Neuronal stem cell (in vitro differentiated cells): ENCODE measurements at regions not wholly inside any gene's neighbourhood (a gene's known extent, or its start where the extent isn't known, plus 50 kb on each side); places are given as distances from the start of the nearest gene placed in this dataset.

Experiments used
- DNase-seq: peaks from one replicate; pipeline ENCODE4 v3.0.0-alpha.2; 2013; ENCODE audit warnings: low spot score
- H2AFZ ChIP-seq: one replicate; pipeline ENCODE4 v1.6.1; 2013; ENCODE audit warnings: mild to moderate bottlenecking, low read length, inconsistent platforms
- H2AK5ac ChIP-seq: 2 replicates; pipeline ENCODE4 v1.6.1; 2013; ENCODE audit warnings: low read depth, mild to moderate bottlenecking, inconsistent platforms, low read length, moderate library complexity, mixed read lengths
- H2BK120ac ChIP-seq: 2 replicates; pipeline ENCODE4 v1.6.1; 2013; ENCODE audit warnings: low read depth, mild to moderate bottlenecking, inconsistent platforms, low read length, moderate library complexity, mixed read lengths
- H2BK12ac ChIP-seq: one replicate; pipeline ENCODE4 v1.6.1; 2013; ENCODE audit warnings: low read length, inconsistent platforms
- H2BK15ac ChIP-seq: 2 replicates; pipeline ENCODE4 v1.6.1; 2013; ENCODE audit warnings: mild to moderate bottlenecking, low read length, inconsistent platforms, mixed read lengths
- H2BK5ac ChIP-seq: one replicate; pipeline ENCODE4 v1.6.1; 2013; ENCODE audit warnings: inconsistent platforms, mild to moderate bottlenecking, low read length, moderate library complexity
- H3K14ac ChIP-seq: one replicate; pipeline ENCODE4 v1.6.1; 2013; ENCODE audit warnings: low read length, inconsistent platforms
- H3K18ac ChIP-seq: 2 replicates; pipeline ENCODE4 v1.6.1; 2013; ENCODE audit warnings: low read length, inconsistent platforms
- H3K23ac ChIP-seq: 2 replicates; pipeline ENCODE4 v1.6.1; 2013; ENCODE audit warnings: low read depth, mild to moderate bottlenecking, mixed read lengths, low read length, inconsistent platforms; ENCODE audit not compliant: poor library complexity
- H3K27ac ChIP-seq: replicated peaks from 3 replicates; pipeline ENCODE4 v1.5.1; 2013; ENCODE audit warnings: low read length, inconsistent platforms
- H3K27me3 ChIP-seq, 3 experiments: 2 replicates each; pipeline ENCODE4 v1.6.1; 2013; ENCODE audit warnings: low read length in 3 of 3, mild to moderate bottlenecking in 2 of 3, inconsistent platforms in 1 of 3, low read depth in 1 of 3, mixed read lengths in 1 of 3, moderate library complexity in 1 of 3; ENCODE audit not compliant: control insufficient read depth in 3 of 3, insufficient read depth in 3 of 3
- H3K36me3 ChIP-seq, 2 donors: replicated peaks in 1 of 2; 2 replicates each; pipeline ENCODE4 v1.6.1; 2013; ENCODE audit warnings: low read length in 2 of 2; ENCODE audit not compliant: control insufficient read depth in 2 of 2, insufficient read depth in 2 of 2
- H3K4ac ChIP-seq: 2 replicates; pipeline ENCODE4 v1.6.1; 2013; ENCODE audit warnings: inconsistent platforms, mild to moderate bottlenecking, low read length, moderate library complexity
- H3K4me1 ChIP-seq, 2 donors: 1 replicate in 1 of 2; 2 replicates in 1 of 2; pipeline ENCODE4 v1.6.1; 2013; ENCODE audit warnings: low read length in 2 of 2, low read depth in 1 of 2; ENCODE audit not compliant: control insufficient read depth in 2 of 2, insufficient read depth in 1 of 2
- H3K4me2 ChIP-seq: one replicate; pipeline ENCODE4 v1.6.1; 2013; ENCODE audit warnings: mild to moderate bottlenecking, low read length, inconsistent platforms; ENCODE audit not compliant: insufficient read depth, poor library complexity, severe bottlenecking
- H3K4me3 ChIP-seq, 2 donors: 2 replicates each; pipeline ENCODE4 v1.5.1; 2013; ENCODE audit warnings: low read length in 2 of 2, mild to moderate bottlenecking in 2 of 2, inconsistent platforms in 1 of 2, moderate library complexity in 1 of 2
- H3K79me1 ChIP-seq: one replicate; pipeline ENCODE4 v1.6.1; 2013; ENCODE audit warnings: low read depth, mild to moderate bottlenecking, inconsistent platforms, low read length, moderate library complexity
- H3K9ac ChIP-seq: one replicate; pipeline ENCODE4 v1.6.1; 2013; ENCODE audit warnings: mild to moderate bottlenecking, low read depth, low read length, inconsistent platforms; ENCODE audit not compliant: poor library complexity
- H3K9me3 ChIP-seq, 2 donors: replicated peaks in 1 of 2; 2 replicates each; pipeline versions ENCODE3 to v1.6.1; 2013; ENCODE audit warnings: low read length in 2 of 2, mild to moderate bottlenecking in 2 of 2, inconsistent platforms in 1 of 2, low read depth in 1 of 2, mixed read lengths in 1 of 2, moderate library complexity in 1 of 2; ENCODE audit not compliant: control insufficient read depth in 2 of 2, insufficient read depth in 1 of 2
- H4K8ac ChIP-seq: one replicate; pipeline ENCODE4 v1.6.1; 2013; ENCODE audit warnings: low read depth, mild to moderate bottlenecking, inconsistent platforms, low read length, moderate library complexity
- H4K91ac ChIP-seq: one replicate; pipeline ENCODE4 v1.6.1; 2013; ENCODE audit warnings: low read length, low read depth, mild to moderate bottlenecking, inconsistent platforms; ENCODE audit not compliant: poor library complexity
- WGBS, 2 donors: extraction: QIAGEN DNeasy Blood & Tissue Kit; methylation state at CpG; one replicate each; pipeline ENCODE4 v1.1.7; 2013; ENCODE audit warnings: missing lambda C conversion rate in 2 of 2, mixed read lengths in 1 of 2; ENCODE audit not compliant: insufficient read length in 2 of 2, insufficient replicate concordance in 1 of 2; ENCODE audit errors: extremely low coverage in 2 of 2; 5-methylcytosine and 5-hydroxymethylcytosine counted together

DNA sequence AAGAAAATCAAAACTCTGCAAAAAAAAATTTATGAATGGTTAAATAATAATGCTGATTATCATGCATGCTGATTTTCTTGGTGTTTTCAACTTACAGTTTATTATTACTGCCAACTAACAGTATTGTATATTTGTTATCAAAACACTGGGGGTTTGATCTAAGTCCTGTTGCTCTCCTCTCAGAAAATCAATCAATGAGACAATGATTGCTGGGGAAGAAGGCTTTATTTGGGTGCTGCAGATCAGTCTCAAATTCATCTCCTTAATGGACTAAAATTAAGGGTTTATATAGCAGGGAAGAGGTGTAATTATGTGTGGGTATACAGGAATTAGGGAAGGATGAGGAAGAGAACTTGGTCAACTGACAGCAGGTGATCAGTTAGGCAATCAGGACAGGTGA is 565.5 kb upstream of the CDH6 start:
- no peaks in the 10 kb centered on the region for H3K79me1 ChIP-seq
- no peak overlapping the region for H2AFZ ChIP-seq

DNA sequence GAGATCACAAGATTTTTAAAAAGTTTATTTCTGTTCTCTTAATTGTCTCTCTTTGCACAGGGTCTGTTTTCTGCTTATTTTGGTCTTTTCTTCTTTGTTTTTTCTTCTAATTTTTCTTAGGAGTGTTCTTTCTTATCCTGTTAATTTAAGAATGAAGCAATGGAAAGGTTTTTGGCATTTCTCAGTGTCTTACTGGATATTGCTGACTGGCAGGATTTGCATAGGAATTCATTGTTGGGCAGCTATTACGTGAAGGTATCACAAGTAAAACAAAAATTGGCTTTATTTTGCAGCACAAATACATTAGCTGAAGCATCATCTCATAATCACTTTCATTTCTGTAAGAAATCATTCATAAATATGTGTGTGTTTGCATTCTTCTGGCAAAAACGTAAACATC is 566.9 kb upstream of the CDH6 start:
- Histone ChIP-seq H4K8ac (no peak overlapping the region), H2BK120ac (no peak overlapping the region), H3K4ac (no peak overlapping the region), H3K9ac (no peak overlapping the region), H2AFZ (no peak overlapping the region), H2BK12ac (no peak overlapping the region), H3K36me3 (no peaks in the 10 kb centered on the region), H3K23ac (no peak overlapping the region), H2BK15ac (no peak overlapping the region), H3K4me1 (no peaks in the 10 kb centered on the region), H3K27me3 (no peaks in the 10 kb centered on the region), H3K79me1 (no peaks in the 10 kb centered on the region), H4K91ac (no peak overlapping the region), H2BK5ac (no peak overlapping the region), H3K9me3 (peaks cover 2 to 6% of the 10 kb centered on the region in 2 donors), H3K14ac (no peak overlapping the region), H3K18ac (no peak overlapping the region), H3K4me3 (no peak overlapping the region), H3K27ac (no peak overlapping the region), H2AK5ac (no peak overlapping the region), H3K4me2 (no peak overlapping the region)
- WGBS, 2 donors, result no CpG with 5 or more reads among the region's 2 CpGs
- DNase-seq, result no peak

More for the DNA sequence above, 565.5 kb upstream of the CDH6 start:
- Histone ChIP-seq H2BK15ac (no peak overlapping the region), H3K4ac (no peak overlapping the region), H2BK5ac (no peak overlapping the region), H2AK5ac (no peak overlapping the region), H2BK120ac (no peak overlapping the region), H3K18ac (no peak overlapping the region), H3K9ac (no peak overlapping the region), H4K91ac (no peak overlapping the region), H4K8ac (no peak overlapping the region), H3K14ac (no peak overlapping the region), H3K36me3 (no peaks in the 10 kb centered on the region), H3K4me2 (no peak overlapping the region), H3K4me3 (no peak overlapping the region), H2BK12ac (no peak overlapping the region), H3K23ac (no peak overlapping the region), H3K9me3 (peaks cover 2 to 6% of the 10 kb centered on the region in 2 donors), H3K27me3 (no peaks in the 10 kb centered on the region), H3K27ac (no peak overlapping the region), H3K4me1 (no peaks in the 10 kb centered on the region)
- DNase-seq, result no peak

GRCh38 chr5:30620481-30621085 is 572.9 kb upstream of the CDH6 start:
- H3K36me3 ChIP-seq, result no peaks in the 10 kb centered on the region
- no peak for DNase-seq
- H3K27me3 ChIP-seq, result no peaks in the 10 kb centered on the region
- no peak overlapping the region for H4K91ac ChIP-seq
- WGBS, 2 donors, result no CpG with 5 or more reads among the region's 2 CpGs
- H3K14ac ChIP-seq, result no peak overlapping the region
- H3K4me1 ChIP-seq, result peaks cover 0 to 2% of the 10 kb centered on the region in 2 donors
- H2BK15ac ChIP-seq, result no peak overlapping the region
- peak overlapping the region; percentile 36 for H3K27ac ChIP-seq
- H3K79me1 ChIP-seq, result no peaks in the 10 kb centered on the region
- H3K4me3 ChIP-seq, result no peak overlapping the region
- no peak overlapping the region for H3K4ac ChIP-seq
- no peak overlapping the region for H2BK5ac ChIP-seq
- H2BK120ac ChIP-seq, result no peak overlapping the region
- H2AFZ ChIP-seq, result no peak overlapping the region
- no peak overlapping the region for H4K8ac ChIP-seq
- H2BK12ac ChIP-seq, result no peak overlapping the region
- H3K9me3 ChIP-seq, result no peaks in the 10 kb centered on the region
- H3K4me2 ChIP-seq, result no peak overlapping the region
- no peak overlapping the region for H2AK5ac ChIP-seq
- no peak overlapping the region for H3K18ac ChIP-seq
- H3K9ac ChIP-seq, result no peak overlapping the region
- H3K23ac ChIP-seq, result no peak overlapping the region

- no peak overlapping the region for H2BK5ac ChIP-seq
- no peaks in the 10 kb centered on the region for H3K9me3 ChIP-seq
- no peaks in the 10 kb centered on the region for H3K36me3 ChIP-seq
- H2BK12ac ChIP-seq, result no peak overlapping the region
- no peak overlapping the region for H2AFZ ChIP-seq
- no peak overlapping the region for H3K23ac ChIP-seq
- no peak overlapping the region for H3K4ac ChIP-seq
- H2AK5ac ChIP-seq, result no peak overlapping the region
- no peak overlapping the region for H2BK120ac ChIP-seq
- no peak overlapping the region for H3K9ac ChIP-seq
- DNase-seq, result no peak
- H4K91ac ChIP-seq, result no peak overlapping the region
- no peaks in the 10 kb centered on the region for H3K79me1 ChIP-seq
- no peaks in the 10 kb centered on the region for H3K27me3 ChIP-seq
- H3K18ac ChIP-seq, result no peak overlapping the region
- H2BK15ac ChIP-seq, result no peak overlapping the region
- H3K4me3 ChIP-seq, result no peak overlapping the region
- H4K8ac ChIP-seq, result no peak overlapping the region
- no peak overlapping the region for H3K14ac ChIP-seq
- H3K27ac ChIP-seq, result no peak overlapping the region
- H3K4me1 ChIP-seq, result no peaks in the 10 kb centered on the region
- no CpG with 5 or more reads among the region's 3 CpGs for WGBS, 2 donors
- no peak overlapping the region for H3K4me2 ChIP-seq
Observed at GRCh38 chr5:30608501-30608900, 585.0 kb upstream of the CDH6 start.
